Endodermal cell (in vitro differentiated cells): ENCODE measurements at regions not wholly inside any gene's neighbourhood (a gene's known extent, or its start where the extent isn't known, plus 50 kb on each side); places are given as distances from the start of the nearest gene placed in this dataset.
A peak's percentile ranks its signal among the peaks of the same experiment; 100 is the strongest.

Experiments used
- DNase-seq: peaks from one replicate; pipeline ENCODE4 v3.0.0-alpha.2; 2017
- H3K27ac ChIP-seq: 2 replicates; pipeline ENCODE4 v1.5.1; 2013; ENCODE audit warnings: mild to moderate bottlenecking, low read depth, low read length, moderate library complexity
- H3K27me3 ChIP-seq: 2 replicates; pipeline ENCODE4 v1.6.1; 2013; ENCODE audit warnings: mild to moderate bottlenecking, low read length, moderate library complexity; ENCODE audit not compliant: insufficient read depth, control insufficient read depth, poor library complexity, severe bottlenecking
- H3K36me3 ChIP-seq: 2 replicates; pipeline ENCODE4 v1.7.0; 2013; ENCODE audit warnings: mild to moderate bottlenecking, low read length, moderate library complexity; ENCODE audit not compliant: control insufficient read depth, insufficient read depth
- H3K4me1 ChIP-seq: one replicate; pipeline ENCODE4 v1.7.0; 2013; ENCODE audit warnings: low read length; ENCODE audit not compliant: control insufficient read depth, insufficient read depth
- H3K4me3 ChIP-seq: 2 replicates; pipeline ENCODE4 v1.5.1; 2013; ENCODE audit warnings: mild to moderate bottlenecking, low read length, moderate library complexity
- H3K9ac ChIP-seq: 2 replicates; pipeline ENCODE4 v1.6.1; 2013; ENCODE audit warnings: mild to moderate bottlenecking, low read length, moderate library complexity; ENCODE audit not compliant: poor library complexity, severe bottlenecking; ENCODE audit errors: extremely low read depth
- H3K9me3 ChIP-seq: 2 replicates; pipeline ENCODE4 v1.6.1; 2013; ENCODE audit warnings: mild to moderate bottlenecking, low read length, moderate library complexity; ENCODE audit not compliant: control insufficient read depth
- H3K27ac Mint-ChIP-seq: 2 replicates; pipeline ENCODE4 v1.8.0; 2020; ENCODE audit warnings: mixed read lengths
- H3K27me3 Mint-ChIP-seq: 2 replicates; pipeline ENCODE4 v1.8.0; 2021; ENCODE audit warnings: mild to moderate bottlenecking, mixed read lengths; ENCODE audit not compliant: insufficient read depth
- H3K36me3 Mint-ChIP-seq: 2 replicates; pipeline ENCODE4 v1.8.0; 2020; ENCODE audit warnings: low read depth, mixed read lengths
- H3K4me1 Mint-ChIP-seq: 2 replicates; pipeline ENCODE4 v1.8.0; 2020; ENCODE audit warnings: mixed read lengths
- H3K4me3 Mint-ChIP-seq: 2 replicates; pipeline ENCODE4 v1.8.0; 2020; ENCODE audit warnings: mild to moderate bottlenecking, moderate library complexity, mixed read lengths
- H3K9me3 Mint-ChIP-seq: 2 replicates; pipeline ENCODE4 v1.8.0; 2020; ENCODE audit warnings: mild to moderate bottlenecking, mixed read lengths
- WGBS, 2 experiments: methylation state at CpG; one replicate each; pipeline versions ENCODE4 v1.1.5 to v1.1.7; 2013; ENCODE audit warnings: missing lambda C conversion rate in 2 of 2, mixed read lengths in 1 of 2; ENCODE audit not compliant: insufficient coverage in 1 of 2, insufficient read length in 1 of 2; 5-methylcytosine and 5-hydroxymethylcytosine counted together
- TF ChIP-seq, protein P1 (sequence below): fragments of 200-600 bp; sonication (generic); conservative IDR thresholded peaks from 2 replicates; pipeline ENCODE4 v1.5.0; 2021; ENCODE audit warnings: antibody characterized with exemption, mild to moderate bottlenecking

DNA sequence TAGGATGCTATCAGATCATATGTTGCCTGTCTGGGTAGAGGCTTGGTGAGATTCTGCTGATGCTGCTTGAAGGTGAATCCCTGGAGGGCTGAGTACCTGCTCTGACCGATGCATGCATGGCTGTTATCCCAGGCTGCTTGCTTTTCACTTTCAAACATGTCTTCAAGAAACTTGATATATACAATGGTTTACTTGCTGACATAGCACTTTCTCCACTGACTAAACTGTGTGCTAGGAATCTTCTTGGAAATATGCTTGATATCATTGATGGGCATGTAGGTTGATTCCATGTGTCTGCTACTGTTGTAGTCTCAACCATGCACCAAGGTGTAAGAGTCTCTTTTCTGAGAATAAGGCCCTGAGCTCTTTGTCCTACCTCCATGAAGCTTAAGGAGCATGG lies 79.6 kb upstream of the WDR1 start:
- no peaks in the 10 kb centered on the region for H3K9me3 ChIP-seq
- TF ChIP-seq, protein P1, sequence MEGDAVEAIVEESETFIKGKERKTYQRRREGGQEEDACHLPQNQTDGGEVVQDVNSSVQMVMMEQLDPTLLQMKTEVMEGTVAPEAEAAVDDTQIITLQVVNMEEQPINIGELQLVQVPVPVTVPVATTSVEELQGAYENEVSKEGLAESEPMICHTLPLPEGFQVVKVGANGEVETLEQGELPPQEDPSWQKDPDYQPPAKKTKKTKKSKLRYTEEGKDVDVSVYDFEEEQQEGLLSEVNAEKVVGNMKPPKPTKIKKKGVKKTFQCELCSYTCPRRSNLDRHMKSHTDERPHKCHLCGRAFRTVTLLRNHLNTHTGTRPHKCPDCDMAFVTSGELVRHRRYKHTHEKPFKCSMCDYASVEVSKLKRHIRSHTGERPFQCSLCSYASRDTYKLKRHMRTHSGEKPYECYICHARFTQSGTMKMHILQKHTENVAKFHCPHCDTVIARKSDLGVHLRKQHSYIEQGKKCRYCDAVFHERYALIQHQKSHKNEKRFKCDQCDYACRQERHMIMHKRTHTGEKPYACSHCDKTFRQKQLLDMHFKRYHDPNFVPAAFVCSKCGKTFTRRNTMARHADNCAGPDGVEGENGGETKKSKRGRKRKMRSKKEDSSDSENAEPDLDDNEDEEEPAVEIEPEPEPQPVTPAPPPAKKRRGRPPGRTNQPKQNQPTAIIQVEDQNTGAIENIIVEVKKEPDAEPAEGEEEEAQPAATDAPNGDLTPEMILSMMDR, result no peak
- no peak overlapping the region for H3K27ac ChIP-seq
- no peak for DNase-seq
- H3K4me1 ChIP-seq, result no peaks in the 10 kb centered on the region
- H3K27me3 Mint-ChIP-seq, result peaks cover 32% of the 10 kb centered on the region
- H3K4me3 Mint-ChIP-seq, result no peak overlapping the region
- H3K36me3 Mint-ChIP-seq, result no peaks in the 10 kb centered on the region
- no peak overlapping the region for H3K9ac ChIP-seq
- WGBS, 2 experiments, result 80 to 92% methylated on average over 1 of the region's 1 CpG
- H3K4me1 Mint-ChIP-seq, result peaks cover 10% of the 10 kb centered on the region
- H3K36me3 ChIP-seq, result no peaks in the 10 kb centered on the region
- H3K4me3 ChIP-seq, result no peak overlapping the region
- H3K9me3 Mint-ChIP-seq, result no peaks in the 10 kb centered on the region
- peaks cover 29% of the 10 kb centered on the region for H3K27me3 ChIP-seq
- H3K27ac Mint-ChIP-seq, result no peak overlapping the region

DNA sequence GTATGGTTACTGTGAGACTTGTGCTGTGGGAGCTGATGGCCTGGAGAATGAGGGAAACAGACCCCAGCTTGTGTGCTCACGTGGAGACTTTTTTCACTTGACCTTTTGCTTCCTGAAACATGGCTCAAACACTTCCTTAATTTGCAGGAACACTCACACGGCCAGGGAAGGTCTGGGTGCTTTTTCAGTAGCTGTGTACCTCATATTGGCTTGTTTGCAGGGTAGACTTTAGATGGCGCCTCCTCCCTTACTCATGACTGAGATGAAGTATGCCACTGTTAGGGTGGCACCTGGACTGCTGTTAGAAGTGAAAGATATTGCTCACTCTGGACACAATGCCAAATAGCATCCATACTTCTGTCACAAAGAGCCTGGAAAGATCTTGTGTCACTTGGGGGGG lies 75.7 kb upstream of the WDR1 start:
- H3K36me3 Mint-ChIP-seq, result no peaks in the 10 kb centered on the region
- Histone ChIP-seq H3K4me3 (no peak overlapping the region), H3K36me3 (no peaks in the 10 kb centered on the region), H3K27ac (no peak overlapping the region), H3K4me1 (no peaks in the 10 kb centered on the region), H3K9me3 (no peaks in the 10 kb centered on the region), H3K9ac (no peak overlapping the region), H3K27me3 (peaks cover 21% of the 10 kb centered on the region)
- WGBS, 2 experiments, result 75 to 76% methylated on average over 2 to 3 of the region's 3 CpGs
- TF ChIP-seq, protein P1, result peak; percentile 32
- no peak overlapping the region for H3K27ac Mint-ChIP-seq
- no peak for DNase-seq
- peaks cover 40% of the 10 kb centered on the region for H3K27me3 Mint-ChIP-seq
- no peaks in the 10 kb centered on the region for H3K4me1 Mint-ChIP-seq
- no peaks in the 10 kb centered on the region for H3K9me3 Mint-ChIP-seq
- no peak overlapping the region for H3K4me3 Mint-ChIP-seq

DNA sequence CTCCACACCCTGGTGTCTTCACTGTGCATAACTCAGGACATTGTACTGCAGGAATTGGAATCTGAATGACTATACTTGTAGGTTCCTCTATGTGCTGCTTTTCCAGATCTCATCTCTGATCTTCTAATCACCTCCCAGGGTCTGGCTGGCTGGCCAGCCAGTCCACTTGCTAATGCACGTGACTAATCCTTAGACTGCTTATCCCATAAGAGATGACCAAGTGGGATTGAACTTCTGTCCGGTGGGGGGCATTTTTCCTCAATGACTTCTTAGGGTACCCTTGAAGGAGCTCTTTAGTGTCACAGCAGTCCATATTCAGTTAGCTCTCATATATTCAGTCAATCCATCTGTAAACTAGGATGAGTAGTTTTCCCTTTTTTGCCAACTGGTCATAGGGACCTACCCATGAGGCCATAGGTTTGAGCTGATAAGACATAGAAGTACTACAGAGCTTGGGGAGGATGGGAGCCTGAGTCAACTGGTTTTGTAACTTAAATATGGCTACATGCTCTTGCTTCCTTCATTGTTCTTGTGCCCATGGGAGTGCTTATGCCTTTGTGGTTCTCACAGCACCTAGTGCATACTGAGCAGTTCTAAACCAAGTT lies 71.9 kb upstream of the WDR1 start:
- Histone ChIP-seq H3K27me3 (peaks cover 20% of the 10 kb centered on the region), H3K4me1 (no peaks in the 10 kb centered on the region), H3K36me3 (no peaks in the 10 kb centered on the region), H3K27ac (no peak overlapping the region), H3K9ac (no peak overlapping the region), H3K9me3 (no peaks in the 10 kb centered on the region), H3K4me3 (no peak overlapping the region)
- no peak for DNase-seq
- H3K4me3 Mint-ChIP-seq, result no peak overlapping the region
- no peaks in the 10 kb centered on the region for H3K36me3 Mint-ChIP-seq
- TF ChIP-seq, protein P1, result no peak
- peaks cover 51% of the 10 kb centered on the region for H3K27me3 Mint-ChIP-seq
- no peak overlapping the region for H3K27ac Mint-ChIP-seq
- WGBS, 2 experiments, result 91% methylated on average over 2 of the region's 2 CpGs; no CpG with 5 or more reads in 1 of the 2 experiments
- no peaks in the 10 kb centered on the region for H3K4me1 Mint-ChIP-seq
- H3K9me3 Mint-ChIP-seq, result no peaks in the 10 kb centered on the region
